Dendritic cell treated with granulocyte-macrophage colony-stimulating factor and Interleukin-4, amounts not matched to agents 40 ng/mL and 50 ng/mL, for 4 days (primary cell): ENCODE measurements at regions not wholly inside any gene's neighbourhood (a gene's known extent, or its start where the extent isn't known, plus 50 kb on each side); places are given as distances from the start of the nearest gene placed in this dataset.
A peak's percentile ranks its signal among the peaks of the same experiment; 100 is the strongest.

ENCODE experiments used
- H3K27ac Mint-ChIP-seq: one replicate; pipeline ENCODE4 v1.8.0; 2022; ENCODE audit warnings: mild to moderate bottlenecking, mixed read lengths
- H3K27me3 Mint-ChIP-seq: one replicate; pipeline ENCODE4 v1.8.0; 2022; ENCODE audit warnings: mild to moderate bottlenecking, mixed read lengths
- H3K36me3 Mint-ChIP-seq: one replicate; pipeline ENCODE4 v1.8.0; 2022; ENCODE audit warnings: low read depth, mixed read lengths
- H3K4me1 Mint-ChIP-seq: one replicate; pipeline ENCODE4 v1.8.0; 2022; ENCODE audit warnings: low read depth, mixed read lengths
- H3K4me3 Mint-ChIP-seq: one replicate; pipeline ENCODE4 v1.8.0; 2022; ENCODE audit warnings: mild to moderate bottlenecking, moderate library complexity, mixed read lengths
- H3K9me3 Mint-ChIP-seq: one replicate; pipeline ENCODE4 v1.8.0; 2022; ENCODE audit warnings: mixed read lengths
- intact Hi-C: fragments of 100-400 bp; cut with micrococcal nuclease; formaldehyde crosslinking; loops from one replicate; pipeline ENCODE4 v1.15.0; 2022

DNA sequence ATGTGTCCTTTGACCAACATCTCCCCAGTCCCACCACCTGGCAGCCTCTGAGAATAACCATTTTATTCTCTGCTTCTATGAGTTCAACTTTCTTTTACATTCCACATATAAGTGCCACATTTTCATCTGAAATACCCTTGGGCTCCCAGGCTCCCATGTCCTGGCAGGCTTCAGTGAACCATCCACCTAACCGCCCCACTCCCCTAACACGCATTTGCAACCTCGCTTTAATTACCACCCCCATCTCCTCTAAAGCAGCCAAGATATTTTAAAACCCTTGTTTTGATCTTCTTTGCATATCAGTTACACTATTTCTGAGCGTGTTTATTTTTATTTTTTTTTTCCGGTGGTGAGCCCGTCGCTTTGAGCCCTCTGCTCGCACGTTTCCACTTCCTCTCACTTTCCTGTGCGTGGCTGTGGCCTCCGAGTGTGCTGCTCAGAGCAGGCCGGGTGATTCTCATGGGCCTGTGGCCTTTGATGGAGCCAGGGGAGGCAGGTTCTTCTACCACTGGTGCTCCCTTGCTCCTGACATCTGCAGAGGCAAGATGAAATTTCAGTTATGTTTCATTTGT, 195.4 kb upstream of the LPP start:
- Mint-ChIP-seq H3K27me3 (peaks cover 4% of the 10 kb centered on the region), H3K4me1 (peaks cover 50% of the 10 kb centered on the region), H3K36me3 (no peaks in the 10 kb centered on the region), H3K9me3 (no peaks in the 10 kb centered on the region), H3K4me3 (no peak overlapping the region), H3K27ac (peak overlapping the region; percentile 61)
- intact Hi-C loops = no loop called here

DNA sequence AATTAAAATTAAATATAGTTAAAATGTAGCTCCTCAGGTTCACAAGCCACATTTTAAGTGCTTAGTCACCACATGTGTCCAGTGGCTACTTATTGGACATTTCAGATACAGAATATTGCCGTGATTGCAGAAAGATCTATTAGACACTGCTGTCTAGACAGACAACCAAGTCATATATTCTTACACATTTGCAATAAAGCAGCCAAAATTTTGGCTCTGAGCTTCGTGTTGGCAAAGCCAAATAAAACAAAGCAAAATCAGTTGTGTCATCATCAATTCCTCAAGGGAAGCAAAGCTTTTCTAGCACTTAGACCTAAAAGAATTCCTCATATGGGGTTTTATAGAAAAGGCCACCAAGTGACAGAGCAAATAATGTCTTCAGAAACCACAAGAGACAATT, 193.1 kb upstream of the LPP start:
- Mint-ChIP-seq H3K36me3 (no peaks in the 10 kb centered on the region), H3K27me3 (peaks cover 1% of the 10 kb centered on the region), H3K27ac (no peak overlapping the region)

DNA sequence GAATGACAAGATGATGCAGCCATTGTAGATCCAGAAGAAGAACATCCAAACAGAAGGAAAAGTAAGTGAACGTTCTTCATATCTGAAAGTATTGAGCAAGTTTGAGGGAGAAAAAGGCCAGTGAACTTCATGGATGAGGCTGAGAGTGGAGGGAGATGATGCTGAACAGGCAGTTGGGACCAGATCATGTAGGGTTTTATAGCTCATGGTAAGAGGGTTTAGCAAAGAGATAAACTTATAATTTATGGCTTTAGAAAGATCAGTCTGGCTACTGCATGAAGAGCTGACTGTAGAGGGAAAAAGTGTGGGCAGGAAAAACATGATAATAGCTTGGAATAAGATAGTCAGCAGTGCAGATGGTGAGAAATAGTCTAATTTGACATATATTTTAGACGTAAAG, 192.6 kb upstream of the LPP start:
- peaks cover 1% of the 10 kb centered on the region for H3K27me3 Mint-ChIP-seq
- intact Hi-C loops = no loop called here
- no peaks in the 10 kb centered on the region for H3K36me3 Mint-ChIP-seq
- H3K9me3 Mint-ChIP-seq = no peaks in the 10 kb centered on the region
- no peak overlapping the region for H3K27ac Mint-ChIP-seq
- H3K4me3 Mint-ChIP-seq = no peak overlapping the region
- peaks cover 33% of the 10 kb centered on the region for H3K4me1 Mint-ChIP-seq

More for the DNA sequence above, 193.1 kb upstream of the LPP start:
- no peaks in the 10 kb centered on the region for H3K9me3 Mint-ChIP-seq
- peaks cover 35% of the 10 kb centered on the region for H3K4me1 Mint-ChIP-seq
- intact Hi-C loops = no loop called here
- H3K4me3 Mint-ChIP-seq = no peak overlapping the region

DNA sequence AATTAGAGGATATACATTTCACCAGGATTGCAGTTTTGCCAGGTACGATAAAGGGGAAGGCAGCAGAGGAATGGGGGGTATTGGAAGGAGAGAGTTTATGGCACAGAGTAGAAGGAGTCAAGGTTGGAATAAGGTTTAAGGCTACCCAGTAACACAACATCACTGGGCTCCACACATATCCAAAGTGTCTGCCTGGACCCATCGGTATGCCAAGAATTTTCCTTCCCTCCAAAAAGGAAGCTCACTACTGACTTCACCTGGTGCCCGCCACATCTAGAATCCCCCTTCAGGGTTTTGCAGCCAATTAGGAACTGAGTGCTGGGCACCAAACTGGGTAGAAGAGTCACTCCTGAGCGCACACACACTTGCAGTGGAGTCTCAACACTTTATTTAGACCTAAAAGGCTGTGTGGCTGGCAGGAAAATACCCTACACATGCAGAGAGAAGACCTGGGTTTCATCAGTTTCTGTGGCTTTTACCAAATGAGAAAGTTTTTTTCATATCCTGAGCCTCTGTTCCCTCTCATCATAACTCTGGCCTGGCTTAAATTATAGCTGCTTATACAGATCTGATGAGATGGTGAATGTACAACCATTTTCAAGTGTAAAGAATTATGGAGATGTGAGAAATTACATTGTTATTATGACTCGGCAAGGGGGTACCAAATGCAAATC, 190.8 kb upstream of the LPP start:
- H3K9me3 Mint-ChIP-seq = no peaks in the 10 kb centered on the region
- peaks cover 1% of the 10 kb centered on the region for H3K27me3 Mint-ChIP-seq
- intact Hi-C loops = no loop called here
- no peak overlapping the region for H3K4me3 Mint-ChIP-seq
- no peak overlapping the region for H3K27ac Mint-ChIP-seq
- peaks cover 29% of the 10 kb centered on the region for H3K4me1 Mint-ChIP-seq
- H3K36me3 Mint-ChIP-seq = no peaks in the 10 kb centered on the region

DNA sequence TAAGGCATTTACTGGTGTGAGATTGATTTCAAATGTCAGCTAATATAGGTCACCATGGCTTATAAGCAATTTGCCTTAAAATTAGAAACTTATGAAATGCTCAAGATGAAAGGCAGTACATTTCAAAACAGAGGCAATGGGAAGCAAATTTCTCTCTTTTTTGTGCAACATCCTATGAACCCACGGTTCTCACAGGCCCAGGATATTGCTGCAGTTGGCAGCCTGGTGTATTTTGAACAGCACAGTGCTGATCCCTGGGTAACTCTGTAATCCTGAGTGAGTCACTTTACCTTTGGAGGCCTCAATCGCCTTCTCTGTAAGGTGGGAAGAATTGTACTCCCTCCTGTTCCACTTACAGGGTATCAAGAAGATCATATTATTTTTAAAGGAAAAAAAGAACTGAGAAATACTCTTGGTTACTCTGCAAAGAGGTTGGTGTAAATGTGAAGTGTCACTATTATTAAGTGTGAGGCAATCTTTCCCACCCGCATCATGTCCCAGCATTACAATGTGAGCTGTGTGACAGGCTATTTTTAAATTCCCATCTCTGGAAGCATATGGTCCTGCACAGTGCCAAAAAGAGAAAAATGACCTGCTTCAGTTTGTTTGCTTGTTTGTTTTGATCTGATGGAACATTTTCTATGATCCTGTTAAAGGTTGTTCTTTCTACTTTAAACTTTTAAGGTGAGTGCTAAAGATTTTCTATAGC, 190.1 kb upstream of the LPP start:
- Mint-ChIP-seq H3K4me3 (no peak overlapping the region), H3K9me3 (no peaks in the 10 kb centered on the region), H3K27ac (no peak overlapping the region), H3K27me3 (no peaks in the 10 kb centered on the region), H3K4me1 (peaks cover 27% of the 10 kb centered on the region), H3K36me3 (no peaks in the 10 kb centered on the region)
- intact Hi-C loops = no loop called here

DNA sequence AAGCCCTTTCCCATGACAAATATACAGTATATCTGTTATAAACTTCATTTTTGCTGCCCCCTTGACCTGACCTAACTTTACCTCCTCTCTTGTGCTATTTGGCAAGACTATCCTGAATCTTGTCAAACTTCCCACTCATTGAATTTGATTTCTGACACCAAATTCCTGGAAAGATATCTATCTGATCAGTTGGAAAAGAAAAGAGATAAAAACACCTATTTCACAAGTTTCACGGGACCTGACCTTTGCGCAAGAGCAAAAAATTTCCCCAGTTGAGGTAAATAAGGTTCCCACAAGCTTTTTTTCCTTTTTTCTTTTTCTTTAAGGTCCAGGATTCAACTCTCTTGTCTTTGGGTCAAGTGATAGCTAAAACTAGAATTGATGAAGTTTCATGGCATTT, 189.2 kb upstream of the LPP start:
- Mint-ChIP-seq H3K4me1 (peaks cover 28% of the 10 kb centered on the region), H3K9me3 (no peaks in the 10 kb centered on the region), H3K27ac (no peak overlapping the region), H3K27me3 (no peaks in the 10 kb centered on the region), H3K36me3 (no peaks in the 10 kb centered on the region), H3K4me3 (no peak overlapping the region)
- intact Hi-C loops = loop anchor here (5.0 kb wide), 1 partner anchor 47 kb away; no protein-coding TSS in a partner anchor

DNA sequence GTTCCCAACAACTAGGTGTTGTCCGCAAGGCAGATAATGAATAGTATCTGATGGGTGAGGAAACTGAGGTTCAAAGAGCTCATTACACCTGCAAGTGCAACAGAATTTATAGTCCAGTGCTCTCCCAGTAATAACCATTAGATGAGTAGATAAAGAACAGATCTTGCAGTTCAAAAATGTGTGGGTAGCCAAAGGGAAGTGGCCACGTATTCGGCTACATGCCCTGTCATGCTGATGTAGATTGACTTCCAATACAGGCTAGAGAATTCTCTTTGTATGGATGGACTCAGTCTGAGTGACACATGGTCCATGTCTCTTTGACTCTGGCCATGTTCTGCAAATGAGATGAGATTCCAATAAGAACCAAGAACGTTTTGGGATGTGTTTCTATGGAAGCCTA, 187.9 kb upstream of the LPP start:
- Mint-ChIP-seq H3K27ac (no peak overlapping the region), H3K9me3 (no peaks in the 10 kb centered on the region), H3K4me3 (no peak overlapping the region), H3K4me1 (peaks cover 28% of the 10 kb centered on the region), H3K36me3 (no peaks in the 10 kb centered on the region), H3K27me3 (no peaks in the 10 kb centered on the region)
- intact Hi-C loops = loop anchor here (5.0 kb wide), 1 partner anchor 49 kb away; no protein-coding TSS in a partner anchor

DNA sequence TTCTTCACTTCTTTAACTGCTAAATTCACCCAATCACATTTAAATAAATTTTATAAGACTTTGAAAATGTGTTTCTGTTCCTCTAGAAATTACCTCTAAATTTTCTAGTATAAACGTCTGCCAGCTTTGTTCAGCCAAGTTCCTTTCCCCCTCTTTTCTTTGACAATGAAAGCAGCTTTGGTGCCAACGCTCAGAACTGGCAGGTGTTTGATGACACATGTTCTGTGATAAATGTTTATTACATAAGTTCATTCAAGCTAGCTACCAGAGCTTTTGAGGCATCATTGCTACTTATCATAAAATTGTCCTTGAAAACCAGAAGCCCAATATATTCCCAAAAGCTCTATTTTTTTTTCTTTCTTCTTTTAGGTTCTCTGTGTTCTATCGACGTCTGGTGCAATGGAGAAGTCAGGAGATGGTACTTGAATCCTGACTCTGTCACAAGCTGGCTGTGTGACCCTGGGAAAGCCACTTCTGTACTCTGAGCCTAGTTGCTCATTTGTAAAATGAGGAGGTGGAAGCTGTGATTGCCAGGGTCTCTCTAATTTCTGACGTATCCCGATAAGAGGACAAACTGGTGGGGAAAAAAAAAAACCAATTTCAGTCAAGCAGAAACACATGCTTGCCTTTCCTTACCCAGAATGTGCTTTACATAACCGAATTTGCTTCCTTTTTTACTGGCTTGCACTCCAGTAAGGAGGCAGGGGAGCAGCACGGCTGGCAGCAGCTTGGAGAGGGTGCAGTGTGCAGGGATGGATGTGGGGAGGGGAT, 187.1 kb upstream of the LPP start:
- intact Hi-C loops = loop anchor here (5.0 kb wide), 1 partner anchor 50 kb away; no protein-coding TSS in a partner anchor
- Mint-ChIP-seq H3K27me3 (peaks cover 3% of the 10 kb centered on the region), H3K4me1 (peaks cover 28% of the 10 kb centered on the region), H3K4me3 (no peak overlapping the region), H3K9me3 (no peaks in the 10 kb centered on the region), H3K36me3 (no peaks in the 10 kb centered on the region), H3K27ac (no peak overlapping the region)

DNA sequence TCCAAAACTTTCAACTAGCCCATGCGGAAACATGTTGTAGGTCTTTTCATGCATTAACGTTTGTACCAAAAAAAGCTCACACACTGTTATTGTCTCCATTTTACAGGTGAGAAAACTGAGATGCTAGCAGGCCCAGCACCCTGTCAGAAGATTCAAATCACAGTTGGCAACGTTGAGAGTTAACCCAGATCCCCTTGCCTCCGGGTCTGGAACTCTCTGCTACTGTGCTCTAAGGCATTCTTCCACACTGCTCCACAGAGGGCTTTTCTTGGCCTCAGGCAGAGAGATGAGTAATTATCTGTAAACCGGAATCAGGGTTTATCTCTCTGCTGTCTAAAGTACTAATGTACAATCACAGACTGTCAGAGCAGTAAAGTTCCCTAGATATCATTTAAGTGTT, 186.0 kb upstream of the LPP start:
- H3K27ac Mint-ChIP-seq = no peak overlapping the region
- no peak overlapping the region for H3K4me3 Mint-ChIP-seq
- peaks cover 3% of the 10 kb centered on the region for H3K27me3 Mint-ChIP-seq
- intact Hi-C loops = loop anchor here (5.0 kb wide), 1 partner anchor 51 kb away; no protein-coding TSS in a partner anchor
- H3K36me3 Mint-ChIP-seq = no peaks in the 10 kb centered on the region
- H3K9me3 Mint-ChIP-seq = no peaks in the 10 kb centered on the region
- peaks cover 28% of the 10 kb centered on the region for H3K4me1 Mint-ChIP-seq

DNA sequence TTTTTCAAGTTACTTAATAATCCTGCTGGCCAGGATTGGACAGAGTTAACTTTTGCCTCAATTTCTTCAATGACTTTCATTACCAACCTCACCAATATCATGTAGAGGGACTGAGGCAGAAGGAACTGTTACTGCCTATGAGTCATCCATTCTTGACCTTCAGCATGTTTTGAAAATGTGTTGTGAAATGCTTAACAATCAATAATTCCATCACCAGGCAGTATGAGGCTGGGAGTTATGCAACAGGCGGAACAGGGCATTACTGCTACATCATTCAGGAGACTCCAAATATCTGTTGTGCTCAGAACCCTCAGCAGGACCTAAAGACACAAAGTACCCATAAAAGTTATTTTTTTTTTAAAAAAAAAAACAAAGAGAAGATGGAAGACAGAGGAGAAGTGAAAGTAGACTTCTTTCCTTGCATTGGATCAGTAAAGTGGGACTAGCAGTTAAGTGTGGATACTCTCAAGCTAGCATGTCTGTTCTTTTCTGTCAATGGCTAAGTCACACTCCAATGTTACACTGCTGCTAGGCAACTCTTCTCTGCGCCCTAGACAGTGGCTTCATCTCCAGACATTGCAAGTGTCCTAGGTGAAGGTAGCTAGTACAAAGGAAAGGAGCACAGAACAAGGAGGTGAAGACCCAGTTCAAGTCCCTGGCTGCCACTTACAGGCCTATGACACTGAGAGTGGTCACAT, 184.9 kb upstream of the LPP start:
- intact Hi-C loops = loop anchor here (5.0 kb wide), 1 partner anchor 52 kb away; no protein-coding TSS in a partner anchor
- no peak overlapping the region for H3K27ac Mint-ChIP-seq

DNA sequence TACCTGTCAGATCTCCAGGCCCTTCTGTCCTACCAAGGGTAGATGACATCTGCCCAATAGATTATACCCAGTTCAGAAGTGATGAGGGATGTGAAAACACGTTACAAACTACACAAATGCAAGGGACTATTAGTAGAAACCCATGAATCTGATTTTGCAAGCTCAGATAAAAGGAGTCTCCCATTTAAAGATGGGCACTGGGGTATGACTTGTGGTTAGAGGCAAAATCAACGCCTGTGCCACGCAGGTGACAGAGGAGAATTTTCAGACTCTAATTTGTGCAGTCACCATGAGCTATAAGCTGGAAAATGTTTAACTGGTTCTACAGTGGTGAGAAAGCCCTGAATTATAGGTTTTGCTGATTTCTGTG, 184.4 kb upstream of the LPP start:
- Mint-ChIP-seq H3K36me3 (no peaks in the 10 kb centered on the region), H3K9me3 (no peaks in the 10 kb centered on the region), H3K27ac (no peak overlapping the region), H3K4me3 (no peak overlapping the region), H3K27me3 (peaks cover 5% of the 10 kb centered on the region), H3K4me1 (peaks cover 33% of the 10 kb centered on the region)
- intact Hi-C loops = loop anchor here (5.0 kb wide), 1 partner anchor 52 kb away; no protein-coding TSS in a partner anchor

More for the DNA sequence above, 184.9 kb upstream of the LPP start:
- Mint-ChIP-seq H3K36me3 (no peaks in the 10 kb centered on the region), H3K27me3 (peaks cover 3% of the 10 kb centered on the region), H3K4me1 (peaks cover 28% of the 10 kb centered on the region), H3K4me3 (no peak overlapping the region), H3K9me3 (no peaks in the 10 kb centered on the region)

DNA sequence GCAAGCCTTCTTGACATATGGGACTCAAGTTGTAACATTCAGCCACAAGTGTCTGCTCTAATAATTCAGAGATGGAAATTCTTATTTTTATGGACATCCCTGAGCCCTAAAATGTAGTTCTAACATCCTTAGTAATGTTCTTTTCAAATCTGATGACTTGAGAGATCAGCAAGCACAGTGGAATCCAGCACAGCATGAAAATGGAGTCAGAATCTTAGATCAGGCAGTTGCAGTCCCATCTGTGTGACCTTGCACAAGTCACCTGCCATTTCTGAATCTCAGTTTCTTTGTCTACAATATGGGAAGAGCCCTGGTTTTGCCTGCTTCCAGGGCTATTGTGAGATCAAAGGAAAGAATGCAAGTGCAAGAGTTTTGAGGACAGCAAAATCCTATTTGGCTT, 183.9 kb upstream of the LPP start:
- H3K4me1 Mint-ChIP-seq = peaks cover 38% of the 10 kb centered on the region
- H3K36me3 Mint-ChIP-seq = no peaks in the 10 kb centered on the region
- no peaks in the 10 kb centered on the region for H3K9me3 Mint-ChIP-seq
- no peak overlapping the region for H3K27ac Mint-ChIP-seq
- H3K4me3 Mint-ChIP-seq = no peak overlapping the region
- H3K27me3 Mint-ChIP-seq = peaks cover 5% of the 10 kb centered on the region
- intact Hi-C loops = no loop called here

DNA sequence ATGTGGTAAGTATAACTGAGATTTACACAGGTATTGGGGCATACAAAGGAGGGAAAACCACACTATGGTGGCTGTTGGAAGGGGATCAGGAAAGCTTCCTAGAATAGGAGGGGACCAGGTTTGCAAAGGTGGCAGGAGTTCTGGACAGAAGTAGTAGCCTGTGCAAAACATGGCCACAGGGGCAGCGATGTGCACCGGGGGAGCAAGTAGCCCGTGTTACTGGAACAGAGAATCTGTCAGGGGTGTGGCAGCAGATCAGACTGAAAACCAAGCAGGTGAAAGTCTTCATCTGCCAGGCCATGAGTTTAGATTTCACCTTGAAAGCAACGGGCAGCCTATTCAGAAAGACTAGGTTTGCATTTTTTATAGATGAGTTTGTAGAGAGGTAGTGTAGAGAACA, 182.3 kb upstream of the LPP start:
- Mint-ChIP-seq H3K9me3 (no peaks in the 10 kb centered on the region), H3K36me3 (no peaks in the 10 kb centered on the region), H3K4me1 (peaks cover 31% of the 10 kb centered on the region), H3K4me3 (no peak overlapping the region), H3K27me3 (peaks cover 5% of the 10 kb centered on the region), H3K27ac (no peak overlapping the region)
- intact Hi-C loops = no loop called here
